D721Med (cell line): ENCODE measurements at regions not wholly inside any gene's neighbourhood (a gene's known extent, or its start where the extent isn't known, plus 50 kb on each side); places are given as distances from the start of the nearest gene placed in this dataset.

Experiments
- DNase-seq: peaks from one replicate; pipeline ENCODE4 v3.0.0; 2011; ENCODE audit warnings: low spot score; ENCODE audit not compliant: insufficient read length
- FAIRE-seq: peaks from 2 replicates; lab custom pipeline; 2011; peaks lifted over from hg19 to GRCh38; lab: Jason Lieb, UNC
- TF ChIP-seq, protein P1 (sequence below): IDR thresholded peaks from 2 replicates; pipeline ENCODE4 v1.5.1; 2012; ENCODE audit warnings: mild to moderate bottlenecking, control low read depth; ENCODE audit not compliant: insufficient read depth; ENCODE audit errors: missing control alignments

GRCh38 chr6:8155259-8156012, 53.1 kb upstream of the EEF1E1 start:
- TF ChIP-seq, protein P1, sequence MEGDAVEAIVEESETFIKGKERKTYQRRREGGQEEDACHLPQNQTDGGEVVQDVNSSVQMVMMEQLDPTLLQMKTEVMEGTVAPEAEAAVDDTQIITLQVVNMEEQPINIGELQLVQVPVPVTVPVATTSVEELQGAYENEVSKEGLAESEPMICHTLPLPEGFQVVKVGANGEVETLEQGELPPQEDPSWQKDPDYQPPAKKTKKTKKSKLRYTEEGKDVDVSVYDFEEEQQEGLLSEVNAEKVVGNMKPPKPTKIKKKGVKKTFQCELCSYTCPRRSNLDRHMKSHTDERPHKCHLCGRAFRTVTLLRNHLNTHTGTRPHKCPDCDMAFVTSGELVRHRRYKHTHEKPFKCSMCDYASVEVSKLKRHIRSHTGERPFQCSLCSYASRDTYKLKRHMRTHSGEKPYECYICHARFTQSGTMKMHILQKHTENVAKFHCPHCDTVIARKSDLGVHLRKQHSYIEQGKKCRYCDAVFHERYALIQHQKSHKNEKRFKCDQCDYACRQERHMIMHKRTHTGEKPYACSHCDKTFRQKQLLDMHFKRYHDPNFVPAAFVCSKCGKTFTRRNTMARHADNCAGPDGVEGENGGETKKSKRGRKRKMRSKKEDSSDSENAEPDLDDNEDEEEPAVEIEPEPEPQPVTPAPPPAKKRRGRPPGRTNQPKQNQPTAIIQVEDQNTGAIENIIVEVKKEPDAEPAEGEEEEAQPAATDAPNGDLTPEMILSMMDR: no peak
- DNase-seq (no peak), FAIRE-seq (no peak)
